ENCODE measurements at regions not wholly inside any gene's neighbourhood (a gene's known extent, or its start where the extent isn't known, plus 50 kb on each side); places are given as distances from the start of the nearest gene placed in this dataset.

GRCh38 chr18:76144844-76145243 lies 350.2 kb downstream of the ZNF516 start:
- H3K36me3 ChIP-seq (ENCODE audit: insufficient read depth in 1 of 2, low read depth in 1 of 2): no peaks in the 10 kb centered on the region
- no peaks in the 10 kb centered on the region for H3K9me3 ChIP-seq
- intact Hi-C loops (cut with DNase I): no loop called here
- H3K27ac ChIP-seq: no peak overlapping the region
- 84 to 85% (median 84%) methylated on average over 18 of the region's 18 CpGs for WGBS, 3 donors
- DNase-seq: no peak
- H3K27me3 ChIP-seq (ENCODE audit: insufficient read depth in 3 of 3, low read length in 2 of 3): peaks cover 0 to under 1% (median 0%) of the 10 kb centered on the region in 3 donors
- H3K4me3 ChIP-seq: no peak overlapping the region
- ATAC-seq: no peak
- no peaks in the 10 kb centered on the region for H3K4me1 ChIP-seq
- no peak for TF ChIP-seq CTCF (IDR thresholded peaks at IDR 0.05)

- peaks cover 0 to 1% (median 0%) of the 10 kb centered on the region in 3 donors for H3K27me3 ChIP-seq (ENCODE audit: insufficient read depth in 3 of 3, low read length in 2 of 3)
- intact Hi-C loops (cut with DNase I): no loop called here
- no peaks in the 10 kb centered on the region for H3K9me3 ChIP-seq
- H3K4me1 ChIP-seq: no peaks in the 10 kb centered on the region
- WGBS, 3 donors: 60 to 68% (median 64%) methylated on average over 2 of the region's 2 CpGs
- H3K27ac ChIP-seq: no peak overlapping the region
- ATAC-seq: no peak
- H3K4me3 ChIP-seq: no peak overlapping the region
- TF ChIP-seq CTCF (IDR thresholded peaks at IDR 0.05): no peak
- no peaks in the 10 kb centered on the region for H3K36me3 ChIP-seq (ENCODE audit: insufficient read depth in 1 of 2, low read depth in 1 of 2)
- no peak for DNase-seq
Measured at GRCh38 chr18:76142611-76143010, 352.4 kb downstream of the ZNF516 start.

- Histone ChIP-seq H3K36me3 (ENCODE audit: insufficient read depth in 1 of 2, low read depth in 1 of 2) (no peaks in the 10 kb centered on the region), H3K27me3 (ENCODE audit: insufficient read depth in 3 of 3, low read length in 2 of 3) (peaks cover 0 to 1% (median 0%) of the 10 kb centered on the region in 3 donors), H3K4me1 (no peaks in the 10 kb centered on the region), H3K27ac (no peak overlapping the region), H3K4me3 (no peak overlapping the region), H3K9me3 (no peaks in the 10 kb centered on the region)
- no peak for TF ChIP-seq CTCF (IDR thresholded peaks at IDR 0.05)
- intact Hi-C loops (cut with DNase I): no loop called here
- DNase-seq (no peak), ATAC-seq (no peak)
- WGBS, 3 donors: 90 to 100% (median 94%) methylated on average over 1 of the region's 1 CpG
Measured at GRCh38 chr18:76139844-76140243, 355.2 kb downstream of the ZNF516 start.

- TF ChIP-seq CTCF (IDR thresholded peaks at IDR 0.05): no peak
- no peak for DNase-seq
- no peak overlapping the region for H3K27ac ChIP-seq
Measured at GRCh38 chr18:76137216-76137615, 357.8 kb downstream of the ZNF516 start.

GRCh38 chr18:76136701-76137100 lies 358.3 kb downstream of the ZNF516 start:
- H3K27me3 ChIP-seq (ENCODE audit: insufficient read depth in 3 of 3, low read length in 2 of 3): peaks cover 0 to 4% (median 1%) of the 10 kb centered on the region in 3 donors
- DNase-seq: no peak
- H3K27ac ChIP-seq: no peak overlapping the region
- ATAC-seq: no peak
- 67 to 74% (median 71%) methylated on average over 10 of the region's 10 CpGs for WGBS, 3 donors
- H3K4me3 ChIP-seq: no peak overlapping the region
- no peak for TF ChIP-seq CTCF (IDR thresholded peaks at IDR 0.05)
- no peaks in the 10 kb centered on the region for H3K36me3 ChIP-seq (ENCODE audit: insufficient read depth in 1 of 2, low read depth in 1 of 2)
- H3K9me3 ChIP-seq: no peaks in the 10 kb centered on the region
- intact Hi-C loops (cut with DNase I): no loop called here
- H3K4me1 ChIP-seq: no peaks in the 10 kb centered on the region

More at GRCh38 chr18:76137216-76137615, 357.8 kb downstream of the ZNF516 start:
- WGBS, 3 donors: 16 to 39% (median 34%) methylated on average over 6 of the region's 6 CpGs
- Histone ChIP-seq H3K36me3 (ENCODE audit: insufficient read depth in 1 of 2, low read depth in 1 of 2) (no peaks in the 10 kb centered on the region), H3K27me3 (ENCODE audit: insufficient read depth in 3 of 3, low read length in 2 of 3) (peaks cover 0 to 4% (median 1%) of the 10 kb centered on the region in 3 donors), H3K4me1 (no peaks in the 10 kb centered on the region), H3K9me3 (no peaks in the 10 kb centered on the region), H3K4me3 (no peak overlapping the region)
- intact Hi-C loops (cut with DNase I): no loop called here
- no peak for ATAC-seq

Measured in psoas muscle (tissue), 7 donors.